Stimulated activated naive B cell treated with anti-CD40 and anti-IgM and Interleukin-4, amounts not matched to agents 10 μg/mL and 1 μg/mL and 100 μg/mL, for 72 hours (primary cell): ENCODE measurements at regions not wholly inside any gene's neighbourhood (a gene's known extent, or its start where the extent isn't known, plus 50 kb on each side); places are given as distances from the start of the nearest gene placed in this dataset.

ENCODE experiments used
- ATAC-seq, 2 donors: fragments of 150-1000 bp; cut with Tn5 transposase; replicated peaks; 2 replicates each; pipeline ENCODE4 v1.10.0; 2021; ENCODE audit warnings: moderate library complexity in 1 of 2
- DNase-seq: peaks from one replicate; pipeline ENCODE4 v3.0.0; 2021
- H3K27ac Mint-ChIP-seq: one replicate; pipeline ENCODE4 v1.8.0; 2022; ENCODE audit warnings: mild to moderate bottlenecking, mixed read lengths
- H3K27me3 Mint-ChIP-seq, 2 donors: one replicate each; pipeline ENCODE4 v1.8.0; 2022; ENCODE audit warnings: mixed read lengths in 2 of 2
- H3K36me3 Mint-ChIP-seq, 2 donors: one replicate each; pipeline ENCODE4 v1.8.0; 2022; ENCODE audit warnings: mixed read lengths in 2 of 2, mild to moderate bottlenecking in 1 of 2
- H3K4me1 Mint-ChIP-seq, 2 donors: one replicate each; pipeline ENCODE4 v1.8.0; 2022; ENCODE audit warnings: mixed read lengths in 2 of 2, mild to moderate bottlenecking in 1 of 2
- H3K4me3 Mint-ChIP-seq, 2 donors: one replicate each; pipeline ENCODE4 v1.8.0; 2022; ENCODE audit warnings: mild to moderate bottlenecking in 2 of 2, mixed read lengths in 2 of 2, moderate library complexity in 1 of 2
- H3K9me3 Mint-ChIP-seq, 2 donors: one replicate each; pipeline ENCODE4 v1.8.0; 2022; ENCODE audit warnings: mixed read lengths in 2 of 2, mild to moderate bottlenecking in 1 of 2

- ATAC-seq (no peak), DNase-seq (no peak)
- Mint-ChIP-seq H3K36me3 (no peaks in the 10 kb centered on the region), H3K9me3 (no peaks in the 10 kb centered on the region), H3K27me3 (no peaks in the 10 kb centered on the region), H3K27ac (no peak overlapping the region), H3K4me1 (no peaks in the 10 kb centered on the region), H3K4me3 (no peak overlapping the region)
These were observed 286.4 kb downstream of the PRDM5 start for GRCh38 chr4:120636120-120636630.

DNA sequence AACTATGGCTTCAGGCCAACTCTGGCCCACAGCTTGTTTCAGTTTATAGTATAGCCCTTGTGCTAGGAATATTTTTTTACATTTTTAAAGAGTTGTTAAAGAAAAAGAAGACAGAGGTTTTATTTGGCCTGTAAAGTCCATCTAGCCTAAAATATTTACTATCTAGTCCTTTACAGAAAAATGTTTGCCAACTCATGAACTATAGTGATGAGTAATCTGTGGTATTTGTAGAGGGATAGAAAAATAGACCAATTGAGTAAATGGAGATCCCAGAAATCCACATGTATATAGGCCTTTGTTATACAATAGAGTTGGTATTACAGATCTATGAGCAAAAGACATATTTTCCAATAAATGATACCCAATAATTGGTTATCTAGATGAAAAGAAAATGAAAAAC is 288.7 kb downstream of the PRDM5 start:
- Mint-ChIP-seq H3K27me3 (no peaks in the 10 kb centered on the region), H3K36me3 (no peaks in the 10 kb centered on the region), H3K4me1 (no peaks in the 10 kb centered on the region), H3K4me3 (no peak overlapping the region), H3K9me3 (peaks cover 0 to under 1% of the 10 kb centered on the region in 2 donors), H3K27ac (no peak overlapping the region)
- ATAC-seq (no peak), DNase-seq (no peak)

GRCh38 chr4:120630427-120630826 is 292.1 kb downstream of the PRDM5 start:
- DNase-seq (no peak), ATAC-seq (no peak)
- no peaks in the 10 kb centered on the region for H3K4me1 Mint-ChIP-seq
- H3K36me3 Mint-ChIP-seq: no peaks in the 10 kb centered on the region
- H3K9me3 Mint-ChIP-seq: peaks cover 4% of the 10 kb centered on the region in 2 donors
- H3K4me3 Mint-ChIP-seq: no peak overlapping the region
- no peak overlapping the region for H3K27ac Mint-ChIP-seq
- no peaks in the 10 kb centered on the region for H3K27me3 Mint-ChIP-seq

DNA sequence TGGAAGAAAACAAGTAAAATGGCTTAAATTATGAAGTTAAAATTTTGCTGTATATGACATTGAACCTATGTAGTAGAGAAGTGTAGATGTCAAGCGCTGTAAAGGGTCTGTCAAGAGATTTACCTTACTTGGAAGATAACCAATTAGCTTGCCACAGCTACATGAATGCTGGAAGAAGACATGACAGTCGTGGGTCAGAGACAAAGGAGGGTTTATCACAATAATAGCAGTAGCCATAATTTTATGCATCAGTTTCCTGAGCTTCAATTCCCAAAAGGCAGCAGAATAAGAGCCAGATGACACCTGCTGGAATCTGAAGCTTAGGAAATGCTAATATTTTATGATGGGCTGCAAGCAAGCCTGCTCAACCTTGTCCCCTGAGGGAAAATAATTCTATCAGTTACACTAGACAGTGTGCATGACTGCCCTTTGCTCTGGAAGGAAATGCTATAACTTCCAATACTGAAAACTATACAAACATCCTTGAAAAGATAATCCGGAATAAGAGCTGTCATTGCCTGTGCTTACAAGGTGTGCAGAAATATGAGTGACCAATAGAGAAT is 292.9 kb downstream of the PRDM5 start:
- no peaks in the 10 kb centered on the region for H3K36me3 Mint-ChIP-seq
- no peaks in the 10 kb centered on the region for H3K27me3 Mint-ChIP-seq
- no peak for ATAC-seq
- H3K27ac Mint-ChIP-seq: no peak overlapping the region
- H3K9me3 Mint-ChIP-seq: peaks cover 4% of the 10 kb centered on the region in 2 donors
- DNase-seq: no peak
- no peaks in the 10 kb centered on the region for H3K4me1 Mint-ChIP-seq
- H3K4me3 Mint-ChIP-seq: no peak overlapping the region

DNA sequence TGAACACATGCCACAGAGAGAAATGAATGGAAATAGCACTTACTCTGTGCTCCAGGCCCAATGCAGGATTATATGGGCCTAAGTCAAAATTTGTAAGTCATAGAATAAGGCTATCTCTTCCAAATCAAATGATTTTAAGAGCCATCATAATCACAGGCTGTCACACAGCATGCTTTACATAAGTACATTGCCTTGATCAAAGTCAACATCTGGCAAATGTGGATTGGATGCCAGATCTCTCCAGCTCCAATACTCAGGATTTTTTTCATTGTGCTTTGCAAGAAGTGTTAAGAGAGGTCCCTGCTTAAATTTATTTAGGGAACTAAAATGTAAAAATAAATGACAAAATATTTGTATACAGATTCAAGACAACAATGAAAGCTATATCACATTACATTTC is 299.9 kb downstream of the PRDM5 start:
- no peak for ATAC-seq
- Mint-ChIP-seq H3K27me3 (no peaks in the 10 kb centered on the region), H3K36me3 (no peaks in the 10 kb centered on the region), H3K4me1 (no peaks in the 10 kb centered on the region), H3K9me3 (peaks cover 7 to 11% of the 10 kb centered on the region in 2 donors), H3K27ac (no peak overlapping the region), H3K4me3 (no peak overlapping the region)
- no peak for DNase-seq

DNA sequence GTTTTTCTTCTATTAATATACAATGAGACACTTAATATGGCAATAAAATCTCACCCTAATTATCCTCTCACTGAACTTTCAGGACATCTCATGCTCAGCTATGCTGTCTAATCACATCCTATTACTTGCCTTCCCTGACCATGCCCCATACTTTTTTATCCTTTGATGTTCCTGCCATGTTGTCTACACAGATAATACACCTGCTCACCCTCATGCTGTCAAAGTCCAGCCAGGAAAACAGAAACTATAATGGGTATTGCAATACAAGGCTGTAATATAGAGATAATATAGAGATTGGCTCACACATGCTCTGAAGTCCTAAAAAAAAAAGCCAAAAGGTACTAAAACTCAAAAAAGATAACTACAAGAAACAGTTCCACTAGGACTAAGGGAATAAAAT is 305.4 kb downstream of the PRDM5 start:
- no peak overlapping the region for H3K4me3 Mint-ChIP-seq
- H3K9me3 Mint-ChIP-seq: peaks cover 0 to 1% of the 10 kb centered on the region in 2 donors
- no peaks in the 10 kb centered on the region for H3K4me1 Mint-ChIP-seq
- H3K27ac Mint-ChIP-seq: no peak overlapping the region
- DNase-seq: no peak
- ATAC-seq: no peak
- H3K36me3 Mint-ChIP-seq: no peaks in the 10 kb centered on the region
- H3K27me3 Mint-ChIP-seq: no peaks in the 10 kb centered on the region

GRCh38 chr4:120616041-120616440 is 306.5 kb downstream of the PRDM5 start:
- no peaks in the 10 kb centered on the region for H3K36me3 Mint-ChIP-seq
- H3K9me3 Mint-ChIP-seq: peaks cover 0 to 1% of the 10 kb centered on the region in 2 donors
- H3K27ac Mint-ChIP-seq: no peak overlapping the region
- H3K4me1 Mint-ChIP-seq: no peaks in the 10 kb centered on the region
- no peaks in the 10 kb centered on the region for H3K27me3 Mint-ChIP-seq
- ATAC-seq (no peak), DNase-seq (no peak)
- H3K4me3 Mint-ChIP-seq: no peak overlapping the region

- Mint-ChIP-seq H3K36me3 (no peaks in the 10 kb centered on the region), H3K27ac (no peak overlapping the region), H3K4me1 (no peaks in the 10 kb centered on the region), H3K9me3 (no peaks in the 10 kb centered on the region), H3K4me3 (no peak overlapping the region), H3K27me3 (no peaks in the 10 kb centered on the region)
- no peak for ATAC-seq
- DNase-seq: no peak
These were observed 308.7 kb downstream of the PRDM5 start for GRCh38 chr4:120613778-120614177.

DNA sequence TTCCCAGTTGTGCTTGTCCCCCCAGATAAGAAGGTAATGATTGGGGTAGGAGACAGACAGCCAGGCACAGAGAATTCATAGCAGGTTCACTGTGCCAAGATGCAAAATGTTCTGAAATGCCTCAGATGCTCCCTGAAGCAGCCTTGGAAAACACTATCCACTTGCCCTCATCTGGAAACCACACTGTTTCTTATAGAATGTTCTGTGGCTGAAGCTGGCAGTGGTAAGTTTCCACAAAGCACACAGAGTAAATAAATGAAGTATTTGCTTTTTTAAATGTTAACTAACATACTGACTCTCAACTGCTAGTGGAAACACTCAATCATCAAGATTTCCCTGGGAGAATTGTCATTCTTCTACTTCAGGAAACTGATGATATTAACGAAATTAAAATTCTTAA is 311.4 kb downstream of the PRDM5 start:
- H3K27ac Mint-ChIP-seq: no peak overlapping the region
- H3K27me3 Mint-ChIP-seq: no peaks in the 10 kb centered on the region
- DNase-seq (no peak), ATAC-seq (no peak)
- H3K4me3 Mint-ChIP-seq: no peak overlapping the region
- peaks cover 0 to 3% of the 10 kb centered on the region in 2 donors for H3K9me3 Mint-ChIP-seq
- H3K4me1 Mint-ChIP-seq: no peaks in the 10 kb centered on the region
- no peaks in the 10 kb centered on the region for H3K36me3 Mint-ChIP-seq

- H3K9me3 Mint-ChIP-seq: peaks cover 0 to 10% of the 10 kb centered on the region in 2 donors
- H3K27me3 Mint-ChIP-seq: no peaks in the 10 kb centered on the region
- no peak overlapping the region for H3K27ac Mint-ChIP-seq
- no peaks in the 10 kb centered on the region for H3K4me1 Mint-ChIP-seq
- no peaks in the 10 kb centered on the region for H3K36me3 Mint-ChIP-seq
- DNase-seq: no peak
- no peak for ATAC-seq
- no peak overlapping the region for H3K4me3 Mint-ChIP-seq
These were observed 331.5 kb downstream of the PRDM5 start for GRCh38 chr4:120591038-120591437.

DNA sequence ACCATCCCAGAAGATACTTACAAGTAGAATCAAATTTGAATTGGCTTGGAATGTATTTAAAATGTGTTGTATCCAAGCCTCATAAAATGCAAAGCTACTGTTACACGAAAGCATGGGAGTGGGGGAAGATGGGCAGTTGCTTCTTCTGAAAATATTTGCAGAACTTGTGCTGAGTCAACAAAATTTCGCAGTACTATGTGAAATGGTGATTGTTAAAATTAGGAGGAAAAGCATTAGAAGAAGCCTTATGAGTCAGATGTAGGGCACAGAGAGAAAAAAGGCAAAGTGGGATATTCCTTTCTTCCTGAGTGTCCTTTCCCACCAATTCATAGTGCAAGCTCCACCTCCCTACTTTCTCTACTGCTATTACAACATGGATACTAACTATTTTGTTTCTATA is 332.7 kb downstream of the PRDM5 start:
- Mint-ChIP-seq H3K4me3 (no peak overlapping the region), H3K36me3 (no peaks in the 10 kb centered on the region), H3K27ac (no peak overlapping the region), H3K9me3 (peaks cover 0 to 5% of the 10 kb centered on the region in 2 donors), H3K27me3 (no peaks in the 10 kb centered on the region), H3K4me1 (no peaks in the 10 kb centered on the region)
- no peak for ATAC-seq
- no peak for DNase-seq

DNA sequence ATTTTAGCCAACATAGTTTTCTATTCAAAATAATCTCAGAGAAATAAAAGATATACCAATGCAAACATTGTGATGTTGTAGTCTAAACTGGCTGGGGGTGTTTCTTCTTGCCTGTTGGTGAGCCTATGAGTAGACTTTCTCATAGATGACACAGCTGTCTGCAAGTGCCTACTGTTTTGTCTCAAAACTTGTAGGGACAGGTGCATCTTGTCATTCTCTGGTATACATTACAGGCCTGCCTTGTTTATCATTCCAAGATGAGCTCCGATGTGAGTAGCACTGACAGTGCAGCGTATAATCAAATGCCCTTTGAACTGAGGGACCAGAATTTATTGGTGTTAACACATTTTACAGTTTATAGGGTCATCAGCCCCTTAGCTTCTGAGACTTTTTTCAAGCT is 353.8 kb downstream of the PRDM5 start:
- DNase-seq: no peak
- Mint-ChIP-seq H3K4me1 (no peaks in the 10 kb centered on the region), H3K36me3 (no peaks in the 10 kb centered on the region), H3K27me3 (no peaks in the 10 kb centered on the region), H3K4me3 (no peak overlapping the region), H3K27ac (no peak overlapping the region), H3K9me3 (peaks cover 0 to 4% of the 10 kb centered on the region in 2 donors)
- ATAC-seq: no peak

DNA sequence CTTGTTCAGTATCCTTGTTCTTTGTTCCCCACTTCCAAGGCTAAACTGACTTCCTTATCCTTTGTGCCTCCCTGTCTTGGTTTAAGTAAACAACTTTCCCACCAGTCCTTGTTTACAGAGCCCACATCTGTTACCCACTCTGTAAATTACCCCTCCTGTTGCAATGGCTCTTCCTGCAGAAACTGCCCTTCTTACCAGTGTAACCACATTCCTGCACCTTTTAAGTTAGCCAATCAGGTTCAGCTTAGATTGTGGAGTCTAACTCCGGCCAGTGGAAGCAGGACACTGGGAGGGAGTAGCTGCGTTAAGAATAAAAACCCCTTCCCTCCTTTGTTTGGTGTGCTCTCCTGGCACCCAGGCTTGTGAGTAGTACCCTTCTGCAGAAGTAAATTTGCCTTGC is 360.9 kb downstream of the PRDM5 start:
- no peak overlapping the region for H3K27ac Mint-ChIP-seq

DNA sequence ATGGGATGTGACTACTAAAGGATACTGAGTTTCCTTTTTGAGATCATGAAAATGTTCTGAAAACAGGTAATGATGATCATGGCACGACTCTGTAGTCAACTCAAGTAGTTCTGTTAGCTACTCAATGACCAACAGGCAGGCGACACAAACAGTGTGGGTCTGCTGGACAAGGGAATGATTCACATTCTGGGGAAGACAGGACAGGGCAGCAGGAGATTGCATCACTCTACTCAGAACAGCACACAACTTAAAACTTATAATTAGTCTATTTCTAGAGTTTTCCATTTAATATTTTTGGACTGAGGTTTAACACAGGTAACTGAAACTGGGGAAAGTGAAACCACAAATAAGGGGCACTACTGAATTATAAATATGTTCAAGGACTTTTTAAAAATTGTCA is 365.2 kb downstream of the PRDM5 start:
- DNase-seq (no peak), ATAC-seq (no peak)
- H3K36me3 Mint-ChIP-seq: no peaks in the 10 kb centered on the region
- no peaks in the 10 kb centered on the region for H3K4me1 Mint-ChIP-seq
- peaks cover 7 to 13% of the 10 kb centered on the region in 2 donors for H3K9me3 Mint-ChIP-seq
- H3K27me3 Mint-ChIP-seq: no peaks in the 10 kb centered on the region
- no peak overlapping the region for H3K27ac Mint-ChIP-seq
- H3K4me3 Mint-ChIP-seq: no peak overlapping the region

More for the DNA sequence above, 360.9 kb downstream of the PRDM5 start:
- ATAC-seq: no peak
- Mint-ChIP-seq H3K27me3 (no peaks in the 10 kb centered on the region), H3K4me1 (no peaks in the 10 kb centered on the region), H3K9me3 (peaks cover 10 to 17% of the 10 kb centered on the region in 2 donors), H3K4me3 (no peak overlapping the region), H3K36me3 (no peaks in the 10 kb centered on the region)
- no peak for DNase-seq

- Mint-ChIP-seq H3K27ac (no peak overlapping the region), H3K4me3 (no peak overlapping the region), H3K9me3 (no peaks in the 10 kb centered on the region), H3K4me1 (no peaks in the 10 kb centered on the region), H3K36me3 (no peaks in the 10 kb centered on the region), H3K27me3 (no peaks in the 10 kb centered on the region)
- no peak for ATAC-seq
- no peak for DNase-seq
These were observed 367.5 kb downstream of the PRDM5 start for GRCh38 chr4:120555058-120555457.

GRCh38 chr4:120554086-120554485 is 368.4 kb downstream of the PRDM5 start:
- Mint-ChIP-seq H3K36me3 (no peaks in the 10 kb centered on the region), H3K27me3 (no peaks in the 10 kb centered on the region), H3K9me3 (no peaks in the 10 kb centered on the region), H3K4me3 (no peak overlapping the region), H3K4me1 (no peaks in the 10 kb centered on the region), H3K27ac (no peak overlapping the region)
- ATAC-seq: no peak
- no peak for DNase-seq
